GM12892 (cell line): ENCODE measurements at regions not wholly inside any gene's neighbourhood (a gene's known extent, or its start where the extent isn't known, plus 50 kb on each side); places are given as distances from the start of the nearest gene placed in this dataset.

Experiments used
- DNase-seq: peaks from one replicate; pipeline ENCODE4 v3.0.0; 2011; ENCODE audit not compliant: insufficient read length
- FAIRE-seq: peaks from 2 replicates; lab custom pipeline; 2011; peaks lifted over from hg19 to GRCh38; lab: Jason Lieb, UNC
- POLR2A ChIP-seq: IDR thresholded peaks from 2 replicates; pipeline ENCODE4 v1.6.1; 2011; ENCODE audit warnings: low read depth, low read length, control low read depth
- POLR2AphosphoS5 ChIP-seq: IDR thresholded peaks from 2 replicates; pipeline ENCODE4 v1.6.1; 2011; ENCODE audit warnings: low read depth, low read length, control low read depth
- TAF1 ChIP-seq: IDR thresholded peaks from 2 replicates; pipeline ENCODE4 v1.6.1; 2011; ENCODE audit warnings: low read depth, mild to moderate bottlenecking, control low read depth, low read length, borderline replicate concordance

GRCh38 chr1:5764959-5765358 lies 227.3 kb downstream of the NPHP4 start:
- no peak for TF ChIP-seq TAF1
- no peak for TF ChIP-seq POLR2A
- no peak for TF ChIP-seq POLR2AphosphoS5
- FAIRE-seq, result no peak
- no peak for DNase-seq

GRCh38 chr1:5764464-5764863 lies 227.8 kb downstream of the NPHP4 start:
- DNase-seq (no peak), FAIRE-seq (no peak)
- TF ChIP-seq TAF1 (no peak), POLR2A (no peak), POLR2AphosphoS5 (no peak)

- FAIRE-seq, result no peak
- TF ChIP-seq POLR2A (no peak), TAF1 (no peak), POLR2AphosphoS5 (no peak)
- DNase-seq, result no peak
These were observed 228.4 kb downstream of the NPHP4 start for GRCh38 chr1:5763696-5764370.

- FAIRE-seq (no peak), DNase-seq (no peak)
- TF ChIP-seq TAF1 (no peak), POLR2AphosphoS5 (no peak), POLR2A (no peak)
These were observed 233.2 kb downstream of the NPHP4 start for GRCh38 chr1:5758859-5759578.

- DNase-seq (no peak), FAIRE-seq (no peak)
- TF ChIP-seq POLR2A (no peak), POLR2AphosphoS5 (no peak), TAF1 (no peak)
These were observed 234.0 kb downstream of the NPHP4 start for GRCh38 chr1:5758000-5758858.

GRCh38 chr1:5757187-5757805 lies 234.9 kb downstream of the NPHP4 start:
- DNase-seq (no peak), FAIRE-seq (no peak)
- no peak for TF ChIP-seq POLR2A
- no peak for TF ChIP-seq POLR2AphosphoS5
- TF ChIP-seq TAF1, result no peak

GRCh38 chr1:5756434-5757186 lies 235.6 kb downstream of the NPHP4 start:
- FAIRE-seq (no peak), DNase-seq (no peak)
- no peak for TF ChIP-seq POLR2A
- TF ChIP-seq TAF1, result no peak
- TF ChIP-seq POLR2AphosphoS5, result no peak

- DNase-seq, result no peak
- no peak for FAIRE-seq
- TF ChIP-seq POLR2A (no peak), TAF1 (no peak), POLR2AphosphoS5 (no peak)
These were observed 236.6 kb downstream of the NPHP4 start for GRCh38 chr1:5755552-5756125.

- FAIRE-seq (no peak), DNase-seq (no peak)
- TF ChIP-seq POLR2AphosphoS5, result no peak
- TF ChIP-seq POLR2A, result no peak
- no peak for TF ChIP-seq TAF1
These were observed 237.2 kb downstream of the NPHP4 start for GRCh38 chr1:5754817-5755551.
